Activated CD4-positive, alpha-beta T cell treated with anti-CD3 and anti-CD28 coated beads, Interleukin-2, amount 10 ng/mL, durations not matched to agents 24 days and 14 days (primary cell): ENCODE measurements at regions not wholly inside any gene's neighbourhood (a gene's known extent, or its start where the extent isn't known, plus 50 kb on each side); places are given as distances from the start of the nearest gene placed in this dataset.
"Not testable (repeated sequence)": the region's sequence is repeated elsewhere in the genome, so short reads cannot be mapped to it uniquely, and the experiment has no call there.

Source experiments
- DNase-seq: peaks from one replicate; pipeline ENCODE4 v3.0.0; 2022
- H3K27ac Mint-ChIP-seq: one replicate; pipeline ENCODE4 v1.8.0; 2022; ENCODE audit warnings: mild to moderate bottlenecking, mixed read lengths
- H3K27me3 Mint-ChIP-seq: one replicate; pipeline ENCODE4 v1.8.0; 2022; ENCODE audit warnings: mixed read lengths
- H3K36me3 Mint-ChIP-seq: one replicate; pipeline ENCODE4 v1.8.0; 2022; ENCODE audit warnings: low read depth, mild to moderate bottlenecking, mixed read lengths
- H3K4me1 Mint-ChIP-seq: one replicate; pipeline ENCODE4 v1.8.0; 2021; ENCODE audit warnings: mixed read lengths
- H3K4me3 Mint-ChIP-seq: one replicate; pipeline ENCODE4 v1.8.0; 2022; ENCODE audit warnings: mild to moderate bottlenecking, moderate library complexity, mixed read lengths
- H3K9me3 Mint-ChIP-seq: one replicate; pipeline ENCODE4 v1.8.0; 2021; ENCODE audit warnings: mixed read lengths
- intact Hi-C: fragments of 100-400 bp; cut with micrococcal nuclease; formaldehyde crosslinking; loops from one replicate; pipeline ENCODE4 v1.15.1; 2023

DNA sequence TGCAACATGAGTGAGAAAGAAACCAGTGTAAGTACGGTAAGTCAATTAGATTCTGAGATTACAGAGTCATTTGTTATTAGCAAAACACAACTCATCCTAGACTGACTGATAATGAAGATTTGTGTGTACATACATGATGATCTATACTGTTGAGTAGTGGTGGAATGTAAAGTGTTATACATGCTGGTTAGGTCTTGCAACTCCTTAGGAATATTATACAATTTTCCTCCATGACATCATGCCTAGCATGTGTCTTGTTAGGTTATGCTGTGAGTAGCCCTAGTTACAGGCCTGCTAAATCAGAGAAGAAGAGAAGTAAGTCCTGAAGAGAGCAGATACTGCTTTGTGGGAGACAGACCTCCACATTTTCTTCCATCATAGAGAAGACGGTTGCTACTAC is 880.6 kb downstream of the LUZP2 start:
- Mint-ChIP-seq H3K36me3 (no peaks in the 10 kb centered on the region), H3K27me3 (no peaks in the 10 kb centered on the region), H3K9me3 (no peaks in the 10 kb centered on the region), H3K4me3 (no peak overlapping the region), H3K27ac (no peak overlapping the region), H3K4me1 (no peaks in the 10 kb centered on the region)
- no peak for DNase-seq
- intact Hi-C loops: no loop called here

DNA sequence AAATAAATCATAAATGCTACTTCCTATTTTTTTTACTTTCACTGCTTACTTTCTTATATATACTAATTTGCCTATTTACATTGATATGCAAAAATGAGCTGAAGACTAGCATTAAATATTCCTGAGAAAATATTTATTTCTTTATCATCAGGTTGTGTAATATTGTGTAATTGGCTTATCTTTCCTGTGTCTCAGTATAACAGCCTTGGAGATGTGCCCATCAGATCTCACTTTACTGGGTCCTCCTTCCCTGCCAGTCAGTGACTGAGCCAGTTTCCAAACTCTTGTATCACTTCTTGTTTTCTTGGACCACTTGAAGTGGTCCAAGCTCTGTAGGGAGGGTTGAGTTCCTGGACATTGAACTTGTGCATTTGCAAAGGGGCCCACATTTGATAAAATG is 900.0 kb downstream of the LUZP2 start:
- Mint-ChIP-seq H3K27ac (no peak overlapping the region), H3K9me3 (peaks cover 13% of the 10 kb centered on the region), H3K4me1 (no peaks in the 10 kb centered on the region), H3K4me3 (no peak overlapping the region), H3K36me3 (no peaks in the 10 kb centered on the region), H3K27me3 (no peaks in the 10 kb centered on the region)
- no peak for DNase-seq
- intact Hi-C loops: no loop called here

DNA sequence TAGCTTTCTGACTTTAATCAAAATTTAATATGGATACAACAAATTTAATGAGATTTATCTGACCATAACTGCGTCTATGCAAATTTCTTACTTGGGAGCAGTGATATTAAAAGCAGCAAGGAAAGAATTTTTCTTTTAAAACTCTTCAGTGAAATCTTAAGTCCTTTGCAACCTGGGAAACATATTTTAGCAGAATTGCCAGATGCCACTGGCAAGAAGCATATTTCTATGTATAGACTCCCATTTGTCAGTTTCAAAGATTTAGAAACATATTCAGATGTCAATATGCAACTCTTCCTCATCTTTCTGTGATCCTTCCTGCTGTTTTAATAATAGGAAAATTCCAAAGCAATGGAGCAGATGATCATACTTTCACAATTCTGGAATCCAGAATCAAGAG is 911.3 kb downstream of the LUZP2 start:
- Mint-ChIP-seq H3K4me1 (no peaks in the 10 kb centered on the region), H3K27ac (no peak overlapping the region), H3K9me3 (peaks cover 8% of the 10 kb centered on the region), H3K27me3 (no peaks in the 10 kb centered on the region), H3K36me3 (no peaks in the 10 kb centered on the region), H3K4me3 (no peak overlapping the region)
- intact Hi-C loops: no loop called here
- DNase-seq: no peak

DNA sequence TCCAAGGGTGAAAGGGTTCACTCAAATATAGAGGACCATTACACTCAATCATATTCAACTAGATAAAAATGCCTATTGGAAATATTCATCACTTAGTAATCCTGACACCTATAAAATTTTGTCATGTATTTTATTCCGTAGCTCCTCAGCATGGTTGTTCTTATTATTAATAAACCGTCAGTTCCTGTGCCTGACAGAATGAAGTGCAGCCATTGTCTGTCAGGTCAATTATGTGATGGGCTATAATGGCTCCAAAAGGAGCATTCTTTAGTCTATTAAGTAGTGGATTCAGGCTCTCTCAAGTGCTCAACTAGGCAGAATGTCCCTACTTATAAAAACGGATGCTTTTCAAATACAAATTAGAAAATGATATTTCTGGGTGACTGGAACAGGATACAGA is 916.1 kb upstream of the ANO3 start:
- Mint-ChIP-seq H3K27ac (no peak overlapping the region), H3K27me3 (no peaks in the 10 kb centered on the region), H3K4me1 (no peaks in the 10 kb centered on the region), H3K9me3 (peaks cover 9% of the 10 kb centered on the region), H3K36me3 (no peaks in the 10 kb centered on the region), H3K4me3 (no peak overlapping the region)
- intact Hi-C loops: no loop called here
- DNase-seq: no peak

DNA sequence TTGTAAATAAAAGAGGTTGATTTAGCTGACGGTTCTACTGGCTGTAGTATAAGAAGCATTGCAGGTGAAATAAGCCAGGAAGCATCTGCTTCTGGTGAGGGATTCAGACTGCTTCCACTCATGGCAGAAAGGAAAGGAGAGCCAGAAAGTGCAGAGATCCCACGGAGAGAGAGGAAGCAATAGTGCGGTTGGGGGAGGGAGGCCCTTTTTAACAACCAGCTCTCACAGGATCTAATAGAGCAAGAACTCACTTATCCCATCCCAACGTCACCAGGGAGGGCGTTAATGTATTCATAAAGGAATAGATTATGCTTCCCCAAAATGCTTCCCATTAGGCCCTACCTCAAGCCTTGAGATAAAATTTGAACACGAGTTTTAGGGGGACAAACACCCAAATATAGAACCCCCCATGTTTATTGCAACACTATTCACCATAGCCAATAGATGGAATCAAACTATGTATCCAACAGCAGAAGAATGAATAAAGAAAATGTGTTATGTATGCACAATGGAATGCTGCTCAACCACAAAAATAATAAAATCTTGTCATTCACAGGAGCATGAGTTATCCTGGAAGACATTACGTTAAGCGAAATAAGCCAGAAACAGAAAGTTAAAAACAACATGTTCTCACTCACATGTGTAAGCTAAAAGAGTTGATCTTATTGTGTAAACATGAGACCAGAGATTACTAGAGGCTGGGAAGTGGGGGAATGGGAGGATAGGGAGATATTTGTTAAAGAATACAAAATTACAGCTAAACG is 908.3 kb upstream of the ANO3 start:
- Mint-ChIP-seq H3K27me3 (no peaks in the 10 kb centered on the region), H3K9me3 (peaks cover 3% of the 10 kb centered on the region), H3K36me3 (no peaks in the 10 kb centered on the region), H3K4me1 (no peaks in the 10 kb centered on the region), H3K4me3 (no peak overlapping the region), H3K27ac (no peak overlapping the region)
- DNase-seq: no peak
- intact Hi-C loops: no loop called here

DNA sequence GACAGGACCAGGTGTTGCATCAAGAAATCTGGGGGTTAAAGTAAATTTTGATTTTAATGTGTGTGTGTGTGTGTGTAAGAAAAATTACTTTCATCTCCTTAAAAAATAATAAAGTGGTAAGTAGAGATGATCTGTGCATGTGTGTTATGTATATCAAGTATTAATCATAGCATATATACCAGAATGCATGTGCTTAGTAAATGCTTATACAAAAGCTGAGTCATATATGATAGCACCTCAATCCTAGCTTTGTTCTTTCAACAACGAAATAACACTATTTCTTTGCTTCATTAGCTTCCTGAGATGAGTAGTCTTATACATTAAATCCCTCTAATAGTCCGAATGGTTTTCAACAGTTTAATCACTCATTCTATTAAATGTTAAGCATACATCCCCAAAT is 899.6 kb upstream of the ANO3 start:
- DNase-seq: no peak
- H3K36me3 Mint-ChIP-seq: no peaks in the 10 kb centered on the region
- H3K4me1 Mint-ChIP-seq: no peaks in the 10 kb centered on the region
- H3K27me3 Mint-ChIP-seq: no peaks in the 10 kb centered on the region
- no peak overlapping the region for H3K27ac Mint-ChIP-seq
- intact Hi-C loops: no loop called here
- H3K4me3 Mint-ChIP-seq: no peak overlapping the region
- H3K9me3 Mint-ChIP-seq: no peaks in the 10 kb centered on the region

DNA sequence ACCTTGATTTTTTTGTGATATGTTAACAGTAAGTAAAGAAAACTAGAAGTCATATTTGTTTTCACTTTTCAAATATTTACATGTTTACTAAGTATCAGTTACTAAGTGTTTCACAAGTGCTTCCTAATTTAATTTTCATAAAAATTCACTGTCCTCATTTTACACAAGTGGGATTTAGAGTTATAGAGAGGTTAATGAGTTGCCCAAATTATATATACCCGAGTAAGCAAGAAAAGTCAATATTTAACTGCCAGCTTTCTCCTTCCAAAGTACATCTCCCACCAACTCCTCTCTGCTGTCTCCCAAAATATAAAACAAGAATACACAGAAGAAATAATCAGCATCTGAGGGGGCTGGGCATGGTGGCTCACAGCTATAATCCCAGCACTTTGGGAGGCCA is 896.7 kb upstream of the ANO3 start:
- Mint-ChIP-seq H3K4me3 (no peak overlapping the region), H3K4me1 (no peaks in the 10 kb centered on the region), H3K9me3 (no peaks in the 10 kb centered on the region), H3K27ac (no peak overlapping the region), H3K27me3 (no peaks in the 10 kb centered on the region), H3K36me3 (no peaks in the 10 kb centered on the region)
- intact Hi-C loops: no loop called here
- no peak for DNase-seq

DNA sequence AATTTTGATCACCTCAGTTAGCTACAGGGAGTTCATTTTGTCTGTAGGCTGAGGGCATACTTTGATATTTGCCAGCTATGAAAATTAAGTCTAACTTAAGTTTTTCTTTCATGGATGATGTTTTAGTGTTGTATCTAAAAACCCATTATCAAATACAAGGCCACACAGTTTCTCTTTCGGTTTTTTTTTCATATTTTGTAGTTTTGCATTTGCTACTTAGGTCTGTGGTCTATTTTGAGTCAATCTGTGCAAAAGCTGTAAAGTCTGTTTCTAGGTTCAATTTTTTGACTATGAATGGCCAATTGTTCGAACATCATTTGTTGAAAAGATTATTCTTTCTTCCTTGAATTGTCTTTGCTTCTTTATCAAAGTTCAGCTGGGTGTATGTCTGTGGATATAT is 895.6 kb upstream of the ANO3 start:
- Mint-ChIP-seq H3K9me3 (peaks cover 5% of the 10 kb centered on the region), H3K4me1 (no peaks in the 10 kb centered on the region), H3K36me3 (no peaks in the 10 kb centered on the region), H3K27me3 (no peaks in the 10 kb centered on the region), H3K4me3 (no peak overlapping the region), H3K27ac (no peak overlapping the region)
- intact Hi-C loops: no loop called here
- DNase-seq: no peak

DNA sequence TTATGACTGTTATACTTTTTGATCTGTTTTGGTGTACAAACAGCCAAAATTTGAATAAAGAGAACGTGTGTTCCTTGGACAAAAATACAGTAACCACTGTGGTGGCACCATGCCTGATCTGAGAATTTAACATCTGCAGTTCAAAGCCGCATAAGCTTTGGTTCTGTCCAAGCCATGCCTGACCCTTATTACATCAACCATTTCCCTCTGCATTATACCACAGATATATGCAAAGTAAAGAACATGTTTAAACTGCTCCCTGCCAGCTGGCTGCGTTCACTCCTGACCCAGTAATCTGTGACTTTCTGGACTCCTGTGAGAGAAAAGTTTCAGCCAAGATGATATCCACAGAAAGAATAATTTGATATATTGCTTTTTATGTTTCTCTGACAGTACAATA is 890.5 kb upstream of the ANO3 start:
- Mint-ChIP-seq H3K27ac (no peak overlapping the region), H3K27me3 (no peaks in the 10 kb centered on the region), H3K9me3 (peaks cover 9% of the 10 kb centered on the region), H3K36me3 (no peaks in the 10 kb centered on the region), H3K4me1 (no peaks in the 10 kb centered on the region), H3K4me3 (no peak overlapping the region)
- no peak for DNase-seq
- intact Hi-C loops: no loop called here

DNA sequence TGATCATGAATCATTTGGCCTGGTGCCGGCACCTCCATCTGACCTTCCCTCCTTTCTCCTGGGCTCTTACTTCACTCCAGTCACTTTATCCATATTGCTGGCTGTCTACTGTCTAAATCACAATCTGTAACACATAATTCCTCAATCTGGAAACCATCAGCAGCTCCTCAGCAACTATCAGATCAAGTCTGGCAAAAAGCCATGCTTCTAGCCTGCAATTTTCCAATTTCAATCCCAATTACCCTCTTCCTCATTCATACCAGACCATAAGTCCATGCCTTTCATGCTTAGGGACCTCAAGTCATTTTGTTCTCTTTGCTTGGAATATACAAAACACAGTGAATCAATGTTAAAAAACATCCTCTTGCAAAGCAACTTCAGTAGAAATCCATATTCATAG is 882.8 kb upstream of the ANO3 start:
- H3K4me1 Mint-ChIP-seq: no peaks in the 10 kb centered on the region
- no peaks in the 10 kb centered on the region for H3K36me3 Mint-ChIP-seq
- intact Hi-C loops: no loop called here
- H3K27me3 Mint-ChIP-seq: no peaks in the 10 kb centered on the region
- H3K27ac Mint-ChIP-seq: no peak overlapping the region
- H3K9me3 Mint-ChIP-seq: peaks cover 11% of the 10 kb centered on the region
- DNase-seq: no peak
- no peak overlapping the region for H3K4me3 Mint-ChIP-seq

DNA sequence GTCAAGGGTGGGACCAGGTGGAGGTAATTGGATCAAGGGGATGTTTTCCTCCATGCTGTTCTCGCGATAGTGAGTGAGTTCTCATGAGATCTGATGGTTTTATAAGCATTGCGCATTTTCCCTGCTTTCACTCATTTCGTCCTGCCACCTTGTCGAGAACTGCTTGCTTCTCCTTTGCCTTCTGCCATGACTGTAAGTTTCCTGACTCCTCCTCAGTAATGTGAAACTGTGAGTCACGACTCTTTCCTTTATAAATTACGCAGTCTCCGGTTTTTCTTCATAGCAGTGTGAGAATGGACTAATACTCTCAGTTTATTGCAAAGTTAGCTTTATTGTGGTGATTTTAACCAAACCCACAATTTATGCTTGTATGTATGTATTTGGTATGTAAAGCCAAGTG is 878.5 kb upstream of the ANO3 start:
- no peaks in the 10 kb centered on the region for H3K36me3 Mint-ChIP-seq
- no peaks in the 10 kb centered on the region for H3K27me3 Mint-ChIP-seq
- no peaks in the 10 kb centered on the region for H3K4me1 Mint-ChIP-seq
- no peak overlapping the region for H3K4me3 Mint-ChIP-seq
- H3K27ac Mint-ChIP-seq: no peak overlapping the region
- peaks cover 7% of the 10 kb centered on the region for H3K9me3 Mint-ChIP-seq
- intact Hi-C loops: no loop called here
- DNase-seq: no peak

DNA sequence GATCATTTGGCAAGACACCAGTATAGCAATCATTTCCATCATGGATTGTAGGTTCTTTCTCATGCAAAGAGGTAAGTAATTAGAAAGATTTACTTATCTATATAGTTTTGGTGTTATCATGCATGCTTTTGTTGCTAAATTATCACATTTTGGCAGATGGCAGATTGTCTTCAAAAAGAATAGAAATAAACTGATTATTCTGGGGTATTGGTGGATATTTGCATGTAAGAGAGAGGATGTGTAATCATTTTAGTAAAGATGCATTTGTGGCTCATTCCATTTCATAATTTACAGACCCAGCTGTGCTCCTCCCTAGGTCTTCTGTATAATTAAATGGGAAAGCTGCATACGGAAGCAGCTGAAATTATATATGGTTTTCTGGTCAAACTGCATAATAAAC is 875.7 kb upstream of the ANO3 start:
- Mint-ChIP-seq H3K9me3 (peaks cover 12% of the 10 kb centered on the region), H3K36me3 (no peaks in the 10 kb centered on the region), H3K4me1 (no peaks in the 10 kb centered on the region), H3K27ac (no peak overlapping the region), H3K27me3 (no peaks in the 10 kb centered on the region), H3K4me3 (no peak overlapping the region)
- intact Hi-C loops: no loop called here
- no peak for DNase-seq

DNA sequence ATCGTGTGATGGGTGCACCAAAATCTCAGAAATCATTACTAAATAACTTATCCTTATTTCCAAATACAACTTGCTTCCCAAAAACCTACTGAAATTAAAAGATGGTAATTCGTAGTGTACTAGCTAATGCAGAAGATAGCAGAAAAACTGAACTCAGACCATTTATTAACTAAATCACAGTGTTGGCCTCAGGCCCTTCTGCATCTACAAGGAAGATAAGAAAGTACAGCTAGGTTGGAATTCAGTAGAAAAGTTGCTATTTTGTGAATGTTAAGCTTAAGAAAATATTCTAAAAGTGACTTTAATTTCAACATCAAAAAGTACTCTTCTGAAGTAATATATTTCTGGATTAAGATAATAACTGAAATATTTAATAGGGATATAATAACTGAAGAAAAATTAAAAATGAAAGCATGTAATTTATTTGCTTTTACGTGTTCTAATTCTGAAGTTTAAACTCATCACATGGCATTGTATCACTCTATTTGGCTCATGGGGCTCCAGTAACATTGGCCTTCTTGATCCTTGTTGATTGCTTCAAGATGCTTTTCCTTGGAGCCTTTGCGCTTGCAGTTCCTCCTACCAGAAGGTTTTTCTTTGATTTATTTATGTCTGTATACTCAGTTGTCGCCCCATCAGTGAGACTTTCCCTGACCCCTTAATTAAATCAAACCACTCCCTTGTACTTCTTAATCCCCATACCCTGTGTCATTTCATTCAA is 847.9 kb upstream of the ANO3 start:
- Mint-ChIP-seq H3K4me1 (no peaks in the 10 kb centered on the region), H3K36me3 (no peaks in the 10 kb centered on the region), H3K9me3 (peaks cover 3% of the 10 kb centered on the region), H3K4me3 (no peak overlapping the region), H3K27ac (no peak overlapping the region), H3K27me3 (no peaks in the 10 kb centered on the region)
- intact Hi-C loops: no loop called here
- no peak for DNase-seq

DNA sequence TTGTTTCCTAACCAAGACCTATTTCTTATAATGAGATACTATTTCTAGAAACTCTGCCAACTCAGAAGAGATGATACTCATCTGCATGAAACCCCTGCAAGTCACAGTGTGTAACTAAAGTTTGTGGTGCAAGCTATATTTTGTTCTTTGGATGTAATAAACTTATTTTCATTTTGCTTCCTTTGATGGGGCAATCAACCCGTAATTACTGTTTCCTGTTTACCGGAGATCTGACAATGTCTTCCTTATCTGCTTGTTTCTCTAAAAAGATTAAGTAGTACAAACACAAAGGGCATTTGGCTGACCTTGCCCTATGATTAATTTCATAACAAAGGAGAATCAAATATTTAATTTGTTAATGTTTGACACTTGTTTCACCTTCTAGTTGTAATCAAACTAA is 846.6 kb upstream of the ANO3 start:
- no peak overlapping the region for H3K4me3 Mint-ChIP-seq
- no peaks in the 10 kb centered on the region for H3K36me3 Mint-ChIP-seq
- peaks cover 3% of the 10 kb centered on the region for H3K9me3 Mint-ChIP-seq
- no peaks in the 10 kb centered on the region for H3K27me3 Mint-ChIP-seq
- intact Hi-C loops: no loop called here
- DNase-seq: no peak
- no peaks in the 10 kb centered on the region for H3K4me1 Mint-ChIP-seq
- no peak overlapping the region for H3K27ac Mint-ChIP-seq

DNA sequence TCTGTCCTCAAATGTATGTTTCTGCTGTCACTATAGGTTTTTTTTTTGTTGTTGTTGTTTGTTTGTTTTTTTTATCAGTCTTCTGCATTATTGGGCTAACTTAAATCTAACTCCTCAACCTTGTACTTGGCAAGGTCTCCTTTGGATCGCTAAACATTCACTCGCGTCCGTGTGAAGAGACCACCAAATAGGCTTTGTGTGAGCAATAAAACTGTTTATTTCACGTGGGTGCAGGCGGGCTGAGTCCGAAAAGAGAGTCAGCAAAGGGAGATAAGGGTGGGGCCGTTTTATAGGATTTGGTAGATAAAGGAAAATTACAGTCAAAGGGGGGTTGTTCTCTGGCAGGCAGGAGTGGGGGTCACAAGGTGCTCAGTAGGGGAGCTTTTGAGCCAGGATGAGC is 845.6 kb upstream of the ANO3 start:
- H3K27ac Mint-ChIP-seq, H3K36me3 Mint-ChIP-seq, intact Hi-C loops, H3K4me3 Mint-ChIP-seq, H3K4me1 Mint-ChIP-seq, DNase-seq, H3K27me3 Mint-ChIP-seq, H3K9me3 Mint-ChIP-seq: not testable (repeated sequence)
